CD4-positive, alpha-beta T cell (primary cell): ENCODE measurements at regions not wholly inside any gene's neighbourhood (a gene's known extent, or its start where the extent isn't known, plus 50 kb on each side); places are given as distances from the start of the nearest gene placed in this dataset.
"Not testable (repeated sequence)": the region's sequence is repeated elsewhere in the genome, so short reads cannot be mapped to it uniquely, and the experiment has no call there.

Experiments
- ATAC-seq: fragments of 200-7000 bp; cut with Tn5 transposase; one replicate; pipeline ENCODE4 v1.10.0; 2022; ENCODE audit warnings: mild to moderate bottlenecking; ENCODE audit not compliant: poor library complexity
- CTCF ChIA-PET: fragments of 350-600 bp; sonication (Branson Sonifier 250); formaldehyde crosslinking; loops from one replicate; lab custom pipeline; 2021; ENCODE audit warnings: antibody characterized with exemption, inconsistent platforms; lab: Charles Lee
- POLR2A ChIA-PET: fragments of 350-600 bp; sonication (Branson Sonifier 250); formaldehyde crosslinking; loops from one replicate; lab custom pipeline; 2021; ENCODE audit warnings: antibody characterized with exemption, inconsistent platforms; lab: Charles Lee
- DNase-seq, 14 experiments: peaks; one replicate each; pipeline ENCODE4 v3.0.0-alpha.2; 2013 to 2020; ENCODE audit warnings: mixed read lengths in 2 of 14
- H3K27ac ChIP-seq, 2 donors: one replicate each; pipeline versions ENCODE4 v1.5.1 to v1.7.0; 2013; ENCODE audit warnings: low read length in 2 of 2, low read depth in 1 of 2, mild to moderate bottlenecking in 1 of 2
- H3K27me3 ChIP-seq, 2 experiments: 1 replicate in 1 of 2; 2 replicates in 1 of 2; pipeline versions ENCODE4 v1.6.1 to v1.7.0; 2013; ENCODE audit warnings: low read length in 2 of 2, control low read depth in 1 of 2, mild to moderate bottlenecking in 1 of 2, moderate library complexity in 1 of 2; ENCODE audit not compliant: insufficient read depth in 2 of 2, control insufficient read depth in 1 of 2
- H3K36me3 ChIP-seq: one replicate; pipeline ENCODE4 v1.6.1; 2013; ENCODE audit warnings: low read length, control low read depth; ENCODE audit not compliant: insufficient read depth
- H3K4me1 ChIP-seq: one replicate; pipeline ENCODE4 v1.6.1; 2013; ENCODE audit warnings: low read length, control low read depth; ENCODE audit not compliant: insufficient read depth
- H3K4me3 ChIP-seq: one replicate; pipeline ENCODE4 v1.5.1; 2013; ENCODE audit warnings: mild to moderate bottlenecking, low read length, moderate library complexity
- H3K9me3 ChIP-seq, 2 experiments: 1 replicate in 1 of 2; 2 replicates in 1 of 2; pipeline versions ENCODE4 v1.6.1 to v1.7.0; 2013; ENCODE audit warnings: low read length in 2 of 2, mild to moderate bottlenecking in 2 of 2, control low read depth in 1 of 2, moderate library complexity in 1 of 2; ENCODE audit not compliant: control insufficient read depth in 1 of 2, insufficient read depth in 1 of 2
- H3K27ac Mint-ChIP-seq: one replicate; pipeline ENCODE4 v1.8.0; 2020; ENCODE audit warnings: mixed read lengths
- H3K27me3 Mint-ChIP-seq: one replicate; pipeline ENCODE4 v1.8.0; 2021; ENCODE audit warnings: mixed read lengths
- H3K36me3 Mint-ChIP-seq: one replicate; pipeline ENCODE4 v1.8.0; 2021; ENCODE audit warnings: low read depth, mixed read lengths
- H3K4me1 Mint-ChIP-seq: one replicate; pipeline ENCODE4 v1.8.0; 2021; ENCODE audit warnings: low read depth, mixed read lengths
- H3K4me3 Mint-ChIP-seq: one replicate; pipeline ENCODE4 v1.8.0; 2020; ENCODE audit warnings: mild to moderate bottlenecking, mixed read lengths
- H3K9me3 Mint-ChIP-seq: one replicate; pipeline ENCODE4 v1.8.0; 2020; ENCODE audit warnings: mixed read lengths
- CTCF ChIP-seq: fragments of 200-600 bp; IDR thresholded peaks from one replicate; pipeline ENCODE4 v1.8.0; 2022; ENCODE audit warnings: antibody characterized with exemption, mild to moderate bottlenecking
- intact Hi-C, 2 experiments: fragments of 100-400 bp; cut with DNase I in 1 of 2; cut with micrococcal nuclease in 1 of 2; formaldehyde crosslinking; loops; one replicate each; pipeline versions ENCODE4 v1.15.1 to v1.9.0; 2023 to 2025; cut with DNase I, micrococcal nuclease

- ChIA-PET CTCF (no interaction called here), POLR2A (no interaction called here)
- no peak for ATAC-seq
- H3K36me3 ChIP-seq, result no peaks in the 10 kb centered on the region
- Mint-ChIP-seq H3K4me1 (no peaks in the 10 kb centered on the region), H3K27ac (no peak overlapping the region), H3K4me3 (no peak overlapping the region), H3K36me3 (no peaks in the 10 kb centered on the region), H3K9me3 (no peaks in the 10 kb centered on the region), H3K27me3 (no peaks in the 10 kb centered on the region)
- intact Hi-C loops, result no loop called here
- no peaks in the 10 kb centered on the region for H3K27me3 ChIP-seq
- no peak for DNase-seq
- H3K4me3 ChIP-seq, result no peak overlapping the region
- no peaks in the 10 kb centered on the region for H3K4me1 ChIP-seq
- no peak overlapping the region for H3K27ac ChIP-seq
- TF ChIP-seq CTCF, result no peak
- no peaks in the 10 kb centered on the region for H3K9me3 ChIP-seq
Observed at GRCh38 chr11:13786688-13787087, 118.2 kb downstream of the FAR1 start.

- CTCF ChIA-PET, result not testable (repeated sequence)
Observed at GRCh38 chr11:13797616-13798015, 129.1 kb downstream of the FAR1 start.

GRCh38 chr11:13800901-13801300 is 132.4 kb downstream of the FAR1 start:
- H3K9me3 ChIP-seq, result peaks cover 0 to 17% of the 10 kb centered on the region in 2 experiments
- H3K4me3 ChIP-seq, result no peak overlapping the region
- no peaks in the 10 kb centered on the region for H3K27me3 ChIP-seq
- no peak overlapping the region for H3K27ac Mint-ChIP-seq
- H3K4me1 Mint-ChIP-seq, result no peaks in the 10 kb centered on the region
- H3K36me3 Mint-ChIP-seq, result peaks cover 7% of the 10 kb centered on the region
- POLR2A ChIA-PET, result no interaction called here
- H3K36me3 ChIP-seq, result no peaks in the 10 kb centered on the region
- DNase-seq, result no peak
- no peaks in the 10 kb centered on the region for H3K4me1 ChIP-seq
- H3K9me3 Mint-ChIP-seq, result peaks cover 7% of the 10 kb centered on the region
- H3K27me3 Mint-ChIP-seq, result peaks cover 5% of the 10 kb centered on the region
- no peak overlapping the region for H3K4me3 Mint-ChIP-seq
- no peak for ATAC-seq
- CTCF ChIA-PET, result no interaction called here
- intact Hi-C loops, result no loop called here
- no peak overlapping the region for H3K27ac ChIP-seq
- no peak for TF ChIP-seq CTCF

More at GRCh38 chr11:13797616-13798015, 129.1 kb downstream of the FAR1 start:
- H3K9me3 Mint-ChIP-seq, H3K27me3 Mint-ChIP-seq, H3K27me3 ChIP-seq, intact Hi-C loops, ATAC-seq, H3K27ac ChIP-seq, POLR2A ChIA-PET, H3K4me1 ChIP-seq, H3K27ac Mint-ChIP-seq, H3K4me3 ChIP-seq, H3K4me3 Mint-ChIP-seq, H3K4me1 Mint-ChIP-seq, DNase-seq, H3K36me3 Mint-ChIP-seq, H3K36me3 ChIP-seq: not testable (repeated sequence)
- H3K9me3 ChIP-seq, result peaks cover 0 to 11% of the 10 kb centered on the region in 2 experiments

GRCh38 chr11:13818325-13818724 is 144.2 kb upstream of the SPON1 start:
- H3K9me3 Mint-ChIP-seq, result peaks cover 4% of the 10 kb centered on the region
- H3K27me3 Mint-ChIP-seq, result no peaks in the 10 kb centered on the region
- intact Hi-C loops, result no loop called here
- ChIA-PET CTCF (no interaction called here), POLR2A (no interaction called here)
- DNase-seq (no peak), ATAC-seq (no peak)
- H3K4me1 Mint-ChIP-seq, result no peaks in the 10 kb centered on the region
- Histone ChIP-seq H3K9me3 (no peaks in the 10 kb centered on the region), H3K36me3 (no peaks in the 10 kb centered on the region), H3K4me1 (no peaks in the 10 kb centered on the region), H3K4me3 (no peak overlapping the region), H3K27ac (no peak overlapping the region), H3K27me3 (no peaks in the 10 kb centered on the region)
- no peak overlapping the region for H3K27ac Mint-ChIP-seq
- H3K36me3 Mint-ChIP-seq, result no peaks in the 10 kb centered on the region
- no peak for TF ChIP-seq CTCF
- H3K4me3 Mint-ChIP-seq, result no peak overlapping the region
